Osteocyte (in vitro differentiated cells): ENCODE measurements at regions not wholly inside any gene's neighbourhood (a gene's known extent, or its start where the extent isn't known, plus 50 kb on each side); places are given as distances from the start of the nearest gene placed in this dataset.

Experiments used
- DNase-seq: peaks from one replicate; pipeline ENCODE4 v3.0.0; 2021; ENCODE audit warnings: mixed read lengths; ENCODE audit not compliant: unreplicated experiment; ENCODE audit errors: extremely low spot score
- H3K27ac Mint-ChIP-seq: one replicate; pipeline ENCODE4 v1.8.0; 2021; ENCODE audit warnings: mild to moderate bottlenecking, mixed read lengths; ENCODE audit not compliant: unreplicated experiment
- H3K27me3 Mint-ChIP-seq: one replicate; pipeline ENCODE4 v1.8.0; 2021; ENCODE audit warnings: mixed read lengths; ENCODE audit not compliant: unreplicated experiment
- H3K36me3 Mint-ChIP-seq: one replicate; pipeline ENCODE4 v1.8.0; 2021; ENCODE audit warnings: mixed read lengths; ENCODE audit not compliant: unreplicated experiment
- H3K4me1 Mint-ChIP-seq: one replicate; pipeline ENCODE4 v1.8.0; 2021; ENCODE audit warnings: mixed read lengths; ENCODE audit not compliant: unreplicated experiment
- H3K4me3 Mint-ChIP-seq: one replicate; pipeline ENCODE4 v1.8.0; 2021; ENCODE audit warnings: mild to moderate bottlenecking, moderate library complexity, mixed read lengths; ENCODE audit not compliant: unreplicated experiment
- H3K9me3 Mint-ChIP-seq: one replicate; pipeline ENCODE4 v1.8.0; 2021; ENCODE audit warnings: mixed read lengths; ENCODE audit not compliant: unreplicated experiment
- TF ChIP-seq, protein P1 (sequence below): fragments of 200-600 bp; sonication (generic); IDR thresholded peaks from 2 replicates; pipeline ENCODE4 v1.5.0; 2021; ENCODE audit warnings: antibody characterized with exemption, mild to moderate bottlenecking, moderate library complexity

DNA sequence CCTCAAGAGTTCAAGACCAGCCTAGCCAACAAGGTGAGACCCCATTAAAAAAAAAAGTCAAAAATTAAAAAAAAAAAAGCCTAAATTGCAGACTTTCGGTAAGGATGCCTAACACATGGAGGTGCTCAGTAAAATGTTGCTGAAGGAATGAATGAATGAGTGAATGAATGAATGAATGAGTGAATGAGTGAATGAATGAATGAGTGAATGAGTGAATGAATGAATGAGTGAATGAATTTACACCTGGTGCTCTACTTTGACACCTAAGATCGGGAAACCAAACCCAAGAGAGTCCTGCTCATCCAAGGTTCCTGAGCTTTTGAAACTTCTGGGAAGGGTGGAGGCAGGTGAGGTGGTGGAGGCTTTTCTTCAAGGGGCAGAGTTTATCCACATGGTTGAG lies 112.2 kb upstream of the LHX1 start:
- H3K27me3 Mint-ChIP-seq: peaks cover 64% of the 10 kb centered on the region

DNA sequence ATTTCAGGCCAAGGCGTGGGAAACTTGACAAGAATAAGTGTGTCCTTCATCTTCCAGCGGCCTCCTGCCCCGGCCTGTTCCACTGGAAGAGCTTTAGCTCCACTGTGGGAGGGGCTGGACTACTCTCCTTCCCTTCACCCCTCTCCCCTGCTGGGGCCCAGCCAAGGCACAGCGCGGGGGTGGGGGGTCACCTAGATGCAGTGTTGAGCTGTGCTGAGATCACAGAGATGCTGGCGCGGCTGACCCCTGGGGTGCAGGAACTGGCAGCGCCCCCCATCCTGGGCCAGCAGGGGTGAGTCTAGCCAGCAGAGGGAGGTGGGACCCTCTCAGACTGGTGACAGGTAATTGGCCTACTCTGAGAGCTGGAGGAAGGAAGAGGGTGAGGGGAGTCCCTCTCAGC lies 111.8 kb upstream of the LHX1 start:
- no peaks in the 10 kb centered on the region for H3K4me1 Mint-ChIP-seq
- peaks cover 66% of the 10 kb centered on the region for H3K27me3 Mint-ChIP-seq
- no peak overlapping the region for H3K27ac Mint-ChIP-seq
- no peaks in the 10 kb centered on the region for H3K9me3 Mint-ChIP-seq
- TF ChIP-seq, protein P1, sequence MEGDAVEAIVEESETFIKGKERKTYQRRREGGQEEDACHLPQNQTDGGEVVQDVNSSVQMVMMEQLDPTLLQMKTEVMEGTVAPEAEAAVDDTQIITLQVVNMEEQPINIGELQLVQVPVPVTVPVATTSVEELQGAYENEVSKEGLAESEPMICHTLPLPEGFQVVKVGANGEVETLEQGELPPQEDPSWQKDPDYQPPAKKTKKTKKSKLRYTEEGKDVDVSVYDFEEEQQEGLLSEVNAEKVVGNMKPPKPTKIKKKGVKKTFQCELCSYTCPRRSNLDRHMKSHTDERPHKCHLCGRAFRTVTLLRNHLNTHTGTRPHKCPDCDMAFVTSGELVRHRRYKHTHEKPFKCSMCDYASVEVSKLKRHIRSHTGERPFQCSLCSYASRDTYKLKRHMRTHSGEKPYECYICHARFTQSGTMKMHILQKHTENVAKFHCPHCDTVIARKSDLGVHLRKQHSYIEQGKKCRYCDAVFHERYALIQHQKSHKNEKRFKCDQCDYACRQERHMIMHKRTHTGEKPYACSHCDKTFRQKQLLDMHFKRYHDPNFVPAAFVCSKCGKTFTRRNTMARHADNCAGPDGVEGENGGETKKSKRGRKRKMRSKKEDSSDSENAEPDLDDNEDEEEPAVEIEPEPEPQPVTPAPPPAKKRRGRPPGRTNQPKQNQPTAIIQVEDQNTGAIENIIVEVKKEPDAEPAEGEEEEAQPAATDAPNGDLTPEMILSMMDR: no peak
- no peak overlapping the region for H3K4me3 Mint-ChIP-seq
- no peaks in the 10 kb centered on the region for H3K36me3 Mint-ChIP-seq
- DNase-seq: no peak

More for the DNA sequence above, 112.2 kb upstream of the LHX1 start:
- Mint-ChIP-seq H3K36me3 (no peaks in the 10 kb centered on the region), H3K27ac (no peak overlapping the region), H3K4me1 (no peaks in the 10 kb centered on the region), H3K9me3 (no peaks in the 10 kb centered on the region), H3K4me3 (no peak overlapping the region)
- no peak for DNase-seq
- TF ChIP-seq, protein P1: no peak

DNA sequence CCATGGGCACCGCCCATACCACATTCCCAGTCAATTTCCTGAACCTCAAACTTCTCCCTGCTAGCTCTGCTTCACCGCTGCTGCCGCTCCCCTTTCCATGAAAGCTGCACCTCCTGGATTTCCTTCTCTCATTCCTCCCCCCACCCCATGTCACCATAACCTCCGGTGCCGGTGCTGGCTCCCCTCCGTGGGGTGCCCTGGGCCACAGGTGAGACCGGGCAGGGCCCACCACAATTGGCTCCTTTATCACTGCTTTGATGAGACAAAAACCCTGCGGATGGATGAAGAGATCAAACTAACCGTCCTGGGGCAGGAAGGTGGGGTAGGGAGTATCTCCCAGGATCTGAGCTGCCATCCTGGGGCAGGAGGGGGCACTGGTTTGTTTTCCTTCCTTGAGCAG lies 111.3 kb upstream of the LHX1 start:
- Mint-ChIP-seq H3K27me3 (peaks cover 62% of the 10 kb centered on the region), H3K36me3 (no peaks in the 10 kb centered on the region), H3K27ac (no peak overlapping the region), H3K4me3 (no peak overlapping the region), H3K9me3 (no peaks in the 10 kb centered on the region), H3K4me1 (no peaks in the 10 kb centered on the region)
- DNase-seq: no peak
- TF ChIP-seq, protein P1: no peak

DNA sequence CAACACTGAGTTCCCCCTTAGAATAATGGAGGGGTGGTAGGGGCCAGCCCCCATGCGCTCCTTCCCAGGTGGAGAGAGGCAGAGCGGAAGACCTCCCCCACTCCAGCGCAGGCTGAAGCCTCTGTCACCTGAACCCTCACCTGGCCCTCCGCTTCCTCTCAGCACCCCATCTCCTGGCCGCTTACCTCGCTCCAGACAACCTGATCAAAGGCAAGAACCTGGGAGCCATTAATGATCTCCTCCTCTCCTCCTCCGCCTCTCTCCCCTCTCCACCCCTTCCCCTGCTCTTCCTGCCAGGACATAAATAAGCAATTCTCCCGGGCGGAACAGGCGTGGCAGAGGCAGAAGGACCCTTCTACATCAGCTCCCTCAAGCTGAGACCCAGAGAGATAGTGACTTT lies 110.2 kb upstream of the LHX1 start:
- DNase-seq: no peak
- H3K27me3 Mint-ChIP-seq: peaks cover 51% of the 10 kb centered on the region
- H3K36me3 Mint-ChIP-seq: no peaks in the 10 kb centered on the region

DNA sequence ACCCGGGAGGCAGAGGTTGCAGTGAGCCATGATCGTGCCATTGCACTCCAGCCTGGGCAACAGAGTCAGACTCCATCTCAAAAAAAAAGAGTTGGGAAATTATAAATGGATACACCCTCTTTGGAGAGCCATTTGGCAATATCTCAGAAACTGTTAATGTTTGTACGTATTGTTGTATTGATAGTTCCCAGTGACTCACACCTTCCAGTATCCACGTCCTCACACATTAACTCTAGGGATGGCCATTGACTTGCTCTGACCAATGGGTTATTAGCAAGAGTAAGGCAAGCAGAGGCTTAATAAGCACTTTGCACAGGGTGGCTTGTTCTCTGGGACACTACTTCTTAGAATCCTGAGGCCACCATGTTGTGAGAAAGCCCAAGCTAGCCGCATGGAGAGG lies 107.6 kb upstream of the LHX1 start:
- H3K36me3 Mint-ChIP-seq: no peaks in the 10 kb centered on the region
- no peak overlapping the region for H3K27ac Mint-ChIP-seq
- H3K27me3 Mint-ChIP-seq: peaks cover 33% of the 10 kb centered on the region
- DNase-seq: no peak
- H3K4me1 Mint-ChIP-seq: no peaks in the 10 kb centered on the region
- H3K4me3 Mint-ChIP-seq: no peak overlapping the region
- TF ChIP-seq, protein P1: no peak
- no peaks in the 10 kb centered on the region for H3K9me3 Mint-ChIP-seq

More for the DNA sequence above, 110.2 kb upstream of the LHX1 start:
- TF ChIP-seq, protein P1: no peak
- H3K4me3 Mint-ChIP-seq: no peak overlapping the region
- H3K4me1 Mint-ChIP-seq: no peaks in the 10 kb centered on the region
- H3K27ac Mint-ChIP-seq: no peak overlapping the region
- H3K9me3 Mint-ChIP-seq: no peaks in the 10 kb centered on the region
